Breast epithelium (tissue), 3 donors: ENCODE measurements at regions not wholly inside any gene's neighbourhood (a gene's known extent, or its start where the extent isn't known, plus 50 kb on each side); places are given as distances from the start of the nearest gene placed in this dataset.

ENCODE experiments used
- CTCF ChIP-seq, 3 donors: fragments of 450-650 bp; IDR thresholded peaks; one replicate each; pipeline ENCODE4 v1.5.1; 2016 to 2017; ENCODE audit warnings: antibody characterized with exemption in 3 of 3, mild to moderate bottlenecking in 3 of 3, moderate library complexity in 3 of 3
- POLR2A ChIP-seq: fragments of 450-650 bp; IDR thresholded peaks from one replicate; pipeline ENCODE4 v1.6.1; 2016; ENCODE audit warnings: antibody characterized with exemption, mild to moderate bottlenecking, moderate library complexity
- POLR2AphosphoS5 ChIP-seq, 3 donors: sonication (generic); formaldehyde crosslinking; IDR thresholded peaks; one replicate each; pipeline ENCODE4 v1.6.1; 2017; ENCODE audit warnings: antibody characterized with exemption in 3 of 3

GRCh38 chr20:60123652-60124051 lies 165.4 kb downstream of the CDH26 start:
- no peak for TF ChIP-seq CTCF (IDR thresholded peaks at IDR 0.05)
- TF ChIP-seq POLR2AphosphoS5 (IDR thresholded peaks at IDR 0.05), result no peak
- TF ChIP-seq POLR2A, result no peak
